ENCODE measurements at regions not wholly inside any gene's neighbourhood (a gene's known extent, or its start where the extent isn't known, plus 50 kb on each side); places are given as distances from the start of the nearest gene placed in this dataset.

DNA sequence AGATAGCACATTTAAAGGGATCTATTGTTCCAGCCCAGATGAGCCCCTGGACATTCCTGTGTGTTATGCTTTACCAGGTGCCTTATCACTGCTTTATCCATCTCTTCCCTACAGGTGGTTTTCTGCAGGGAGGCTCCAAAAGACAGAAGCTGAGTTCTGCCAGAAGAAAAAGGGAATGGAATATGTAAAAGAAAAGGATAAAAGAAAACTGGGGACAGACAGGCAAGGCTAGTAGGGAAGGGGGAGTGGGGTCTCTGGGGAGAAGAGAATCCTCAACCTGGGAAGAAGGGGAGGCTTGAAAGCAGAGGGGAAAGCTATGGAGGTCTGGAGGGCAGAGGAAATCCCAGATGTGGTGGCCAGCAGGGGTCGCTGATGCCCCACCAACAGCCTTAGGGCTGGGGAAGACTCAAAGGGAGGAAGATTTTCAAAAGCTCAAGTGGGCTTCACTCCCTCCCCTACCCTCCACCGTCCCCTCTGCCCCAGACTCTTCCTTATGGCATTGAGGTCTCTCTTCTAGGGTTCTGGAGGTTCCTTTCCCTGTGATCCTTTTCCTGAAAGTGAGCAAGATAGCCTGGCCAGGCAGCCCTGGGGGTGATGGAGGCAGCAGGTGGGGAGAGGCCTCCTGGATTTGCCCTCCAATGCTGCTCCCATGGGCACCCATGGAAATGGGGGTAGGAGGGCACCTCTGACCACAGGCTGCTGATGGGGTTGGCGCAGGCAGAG is 178.1 kb upstream of the PKDCC start:
- TF ChIP-seq, protein P1, sequence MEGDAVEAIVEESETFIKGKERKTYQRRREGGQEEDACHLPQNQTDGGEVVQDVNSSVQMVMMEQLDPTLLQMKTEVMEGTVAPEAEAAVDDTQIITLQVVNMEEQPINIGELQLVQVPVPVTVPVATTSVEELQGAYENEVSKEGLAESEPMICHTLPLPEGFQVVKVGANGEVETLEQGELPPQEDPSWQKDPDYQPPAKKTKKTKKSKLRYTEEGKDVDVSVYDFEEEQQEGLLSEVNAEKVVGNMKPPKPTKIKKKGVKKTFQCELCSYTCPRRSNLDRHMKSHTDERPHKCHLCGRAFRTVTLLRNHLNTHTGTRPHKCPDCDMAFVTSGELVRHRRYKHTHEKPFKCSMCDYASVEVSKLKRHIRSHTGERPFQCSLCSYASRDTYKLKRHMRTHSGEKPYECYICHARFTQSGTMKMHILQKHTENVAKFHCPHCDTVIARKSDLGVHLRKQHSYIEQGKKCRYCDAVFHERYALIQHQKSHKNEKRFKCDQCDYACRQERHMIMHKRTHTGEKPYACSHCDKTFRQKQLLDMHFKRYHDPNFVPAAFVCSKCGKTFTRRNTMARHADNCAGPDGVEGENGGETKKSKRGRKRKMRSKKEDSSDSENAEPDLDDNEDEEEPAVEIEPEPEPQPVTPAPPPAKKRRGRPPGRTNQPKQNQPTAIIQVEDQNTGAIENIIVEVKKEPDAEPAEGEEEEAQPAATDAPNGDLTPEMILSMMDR (IDR thresholded peaks at IDR 0.05), result peak; percentile 86 to 93 (median 90)
- no peak for TF ChIP-seq POLR2A (IDR thresholded peaks at IDR 0.05)

All from uterus (tissue), 2 donors.